Superior temporal gyrus (tissue), 1 donor: ENCODE measurements at regions not wholly inside any gene's neighbourhood (a gene's known extent, or its start where the extent isn't known, plus 50 kb on each side); places are given as distances from the start of the nearest gene placed in this dataset.
"Not testable (repeated sequence)": the region's sequence is repeated elsewhere in the genome, so short reads cannot be mapped to it uniquely, and the experiment has no call there.

Experiments used
- DNase-seq: peaks from one replicate; pipeline ENCODE4 v3.0.0-alpha.2; 2016; ENCODE audit errors: extremely low spot score

DNA sequence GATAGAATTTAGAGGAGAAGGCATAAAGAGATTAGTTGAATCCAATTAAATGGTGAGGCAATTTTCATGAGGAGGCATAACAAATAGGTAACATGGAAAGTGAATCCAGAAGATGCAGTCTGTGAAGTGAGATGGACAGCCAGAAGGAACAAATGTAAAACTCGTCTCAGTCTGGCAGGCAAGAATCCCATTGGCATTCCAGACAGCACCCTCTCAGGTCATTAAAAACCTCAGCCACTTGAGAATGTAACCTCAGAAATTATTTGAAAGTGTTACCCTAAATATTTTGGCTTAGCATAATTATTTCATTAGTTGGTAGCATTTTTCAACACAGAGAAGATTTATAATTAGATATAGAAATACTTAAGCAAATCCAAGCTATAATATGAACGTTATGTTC is 342.3 kb downstream of the LRRC3B start:
- DNase-seq: no peak

DNA sequence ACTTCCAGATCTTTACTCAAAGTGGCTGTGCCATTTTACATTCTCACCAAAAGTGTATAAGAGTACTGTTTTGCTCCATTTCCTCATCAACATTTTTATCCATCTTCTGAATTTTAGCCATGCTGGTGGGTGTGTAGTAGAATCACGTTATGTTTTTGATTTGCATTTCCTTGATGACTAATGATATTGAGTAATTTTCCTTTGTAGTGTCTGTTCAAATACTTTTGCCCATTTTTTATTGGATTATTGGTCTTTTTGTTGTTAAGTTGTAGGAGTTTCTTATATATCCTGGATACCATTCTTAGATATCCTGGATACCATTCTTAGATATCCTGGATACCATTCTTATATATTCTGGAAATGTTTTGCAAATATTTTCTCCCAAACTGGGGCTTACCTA is 344.9 kb downstream of the LRRC3B start:
- DNase-seq: no peak

DNA sequence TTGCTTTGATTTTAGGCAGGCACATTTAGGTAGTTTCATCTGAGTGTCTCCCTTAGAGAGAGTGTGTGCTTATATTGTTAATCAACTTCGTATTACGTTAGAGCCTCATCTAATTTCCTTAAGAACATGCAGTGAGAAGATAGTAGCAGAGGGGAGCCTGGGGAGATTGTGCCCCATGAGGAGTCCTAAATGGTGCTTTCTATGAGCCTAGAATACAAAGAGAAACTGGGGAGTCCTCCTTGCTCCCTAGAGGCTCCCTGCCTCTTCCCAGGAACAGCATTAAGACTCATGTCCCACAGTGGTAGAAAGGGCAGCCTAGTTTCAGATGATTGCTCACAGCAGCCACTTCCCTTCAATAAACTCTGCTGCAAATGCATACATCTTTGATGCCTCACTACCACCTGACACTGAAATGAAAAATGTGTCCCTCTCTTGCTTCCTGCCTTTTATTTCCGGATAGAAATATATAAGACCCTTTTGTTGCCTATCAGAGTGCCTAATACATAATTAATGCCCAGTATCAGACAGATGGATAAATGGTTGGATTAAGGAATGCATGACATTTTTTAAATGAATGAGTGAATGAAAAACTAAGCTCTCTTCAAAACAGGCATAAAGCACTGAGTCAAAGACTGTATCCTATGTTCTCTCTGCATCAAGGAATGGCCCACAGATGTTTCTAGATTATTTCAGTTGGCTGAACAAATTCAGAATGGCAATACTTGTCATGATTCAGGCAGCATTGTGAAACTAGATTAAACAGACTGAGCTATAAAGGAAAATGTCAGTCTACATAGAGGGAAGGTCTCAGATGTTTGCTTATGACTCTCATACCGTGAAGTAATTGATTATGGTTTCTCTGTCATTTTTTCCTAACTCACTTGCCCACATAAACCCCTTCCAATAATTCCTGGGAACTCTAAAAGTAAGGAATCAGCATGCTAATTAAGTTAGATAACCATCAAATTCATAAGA is 362.1 kb downstream of the LRRC3B start:
- no peak for DNase-seq

- no peak for DNase-seq
These were observed 366.5 kb downstream of the LRRC3B start for GRCh38 chr3:26989037-26989436.

- no peak for DNase-seq
These were observed 372.0 kb downstream of the NEK10 start for GRCh38 chr3:26997226-26997625.

GRCh38 chr3:27010834-27011233 is 358.3 kb downstream of the NEK10 start:
- DNase-seq: no peak

DNA sequence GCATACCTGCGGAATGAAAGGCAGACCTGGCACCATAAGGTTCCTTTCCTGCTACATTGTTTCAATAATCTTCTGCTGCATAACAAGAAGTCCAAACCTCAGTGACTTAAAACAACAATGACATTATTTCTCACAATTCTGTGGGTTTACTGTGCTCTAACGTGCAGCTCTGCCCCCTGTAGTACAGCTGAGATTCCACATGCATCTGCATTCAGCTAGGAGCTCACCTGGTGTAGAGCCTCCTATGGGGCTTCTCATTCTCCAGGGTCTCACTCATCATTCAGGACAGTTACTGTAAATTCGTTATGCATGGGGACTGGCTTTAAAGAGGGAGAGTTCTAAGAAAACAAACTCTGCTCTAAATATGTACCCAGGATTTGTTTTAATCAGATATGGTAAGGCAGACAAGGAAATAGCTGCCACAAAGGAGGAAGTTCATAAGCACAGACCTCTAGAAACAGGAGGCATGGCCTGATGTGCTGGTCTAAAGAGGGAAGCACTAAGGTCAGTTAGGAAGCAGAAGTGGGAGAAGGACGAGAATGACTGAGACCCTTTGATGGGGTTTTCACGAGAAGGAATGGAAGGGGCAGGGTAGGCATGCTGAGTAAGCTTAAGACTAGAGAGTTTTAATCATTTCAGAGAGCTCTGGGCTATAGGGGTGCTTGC is 347.0 kb downstream of the NEK10 start:
- DNase-seq: no peak

- no peak for DNase-seq
These were observed 344.7 kb downstream of the NEK10 start for GRCh38 chr3:27024493-27024892.

GRCh38 chr3:27025718-27026117 is 343.5 kb downstream of the NEK10 start:
- DNase-seq: no peak

GRCh38 chr3:27031476-27031875 is 337.7 kb downstream of the NEK10 start:
- no peak for DNase-seq

DNA sequence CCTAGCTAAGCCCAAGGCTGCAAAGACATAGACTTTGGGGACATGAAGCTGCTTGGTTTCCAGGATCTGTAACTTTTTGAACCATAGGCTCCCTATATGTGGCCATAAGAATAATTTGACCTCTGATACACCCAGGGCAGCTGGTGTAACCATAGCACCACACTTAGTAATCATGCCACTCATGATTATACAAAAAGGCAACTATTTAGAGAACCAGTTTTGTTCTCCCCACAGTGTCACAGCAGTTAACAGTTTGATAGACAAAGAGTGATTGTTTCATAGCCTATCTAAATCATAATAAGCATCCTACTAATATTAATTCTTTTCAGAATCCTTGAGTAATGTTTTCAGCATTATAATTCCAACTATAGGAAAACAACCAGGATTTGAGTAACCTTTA is 334.9 kb downstream of the NEK10 start:
- DNase-seq: peak; percentile 12

DNA sequence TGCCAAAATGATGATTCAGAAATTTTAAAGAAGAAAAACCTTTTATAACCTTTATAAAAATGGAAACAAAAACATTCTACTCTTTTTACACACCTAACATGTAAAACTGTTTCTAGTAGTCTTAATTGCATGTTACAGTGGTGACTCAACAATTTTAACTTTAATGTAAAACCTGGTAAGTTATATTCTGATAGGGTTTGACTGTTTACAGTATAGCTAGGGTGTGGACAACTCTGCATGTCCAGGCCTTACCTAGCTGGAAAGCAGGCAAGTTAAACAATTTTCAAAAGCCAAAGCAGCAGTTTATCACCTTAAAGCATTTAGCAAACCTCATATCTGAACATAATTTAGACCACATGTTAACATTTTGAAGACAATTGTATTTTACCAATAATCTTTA is 328.5 kb downstream of the NEK10 start:
- no peak for DNase-seq

DNA sequence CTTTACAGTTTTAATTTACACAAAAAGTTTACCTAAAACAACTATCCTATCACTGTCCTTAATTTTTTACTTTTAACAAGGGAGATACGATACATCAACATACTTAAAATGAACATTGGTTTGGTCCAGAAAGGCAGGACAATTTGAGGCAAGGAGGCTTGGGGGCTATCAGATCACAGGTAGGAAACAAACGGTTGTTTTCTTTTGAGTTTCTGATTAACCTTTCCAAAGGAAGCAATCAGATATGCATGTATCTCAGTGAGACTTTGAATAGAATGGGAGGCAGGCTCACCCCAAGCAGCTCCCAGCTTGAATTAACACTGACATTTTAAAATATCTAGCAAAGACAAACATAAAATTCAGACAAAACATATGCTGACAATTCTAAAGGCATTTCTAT is 326.6 kb downstream of the NEK10 start:
- not testable (repeated sequence) for DNase-seq

- no peak for DNase-seq
These were observed 325.7 kb downstream of the NEK10 start for GRCh38 chr3:27043328-27043955.

DNA sequence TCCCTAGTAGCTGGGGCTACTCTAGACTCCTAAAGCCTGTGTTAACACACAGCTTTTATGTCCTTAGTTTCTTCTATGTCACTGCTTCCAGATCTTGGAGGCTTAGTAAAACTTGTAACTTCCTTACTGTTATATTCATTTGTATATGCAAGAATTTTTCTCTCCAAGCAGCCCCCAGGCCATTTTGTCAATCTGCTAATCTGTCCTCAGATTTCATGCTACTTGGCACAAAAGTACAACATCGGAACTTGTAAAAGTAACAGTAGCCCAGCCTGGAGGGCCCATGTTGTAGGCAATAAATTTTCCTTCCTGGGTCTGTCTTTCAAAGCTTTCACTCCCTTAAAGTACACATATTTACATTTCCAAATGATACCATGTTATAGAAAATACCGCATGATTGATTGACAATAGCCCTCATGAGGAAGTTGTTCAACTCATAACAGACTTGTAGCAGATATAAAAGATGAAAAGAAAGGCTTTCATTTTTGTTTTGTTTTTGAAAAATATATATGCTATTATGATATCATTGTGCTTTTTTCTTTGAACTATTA is 324.2 kb downstream of the NEK10 start:
- no peak for DNase-seq

DNA sequence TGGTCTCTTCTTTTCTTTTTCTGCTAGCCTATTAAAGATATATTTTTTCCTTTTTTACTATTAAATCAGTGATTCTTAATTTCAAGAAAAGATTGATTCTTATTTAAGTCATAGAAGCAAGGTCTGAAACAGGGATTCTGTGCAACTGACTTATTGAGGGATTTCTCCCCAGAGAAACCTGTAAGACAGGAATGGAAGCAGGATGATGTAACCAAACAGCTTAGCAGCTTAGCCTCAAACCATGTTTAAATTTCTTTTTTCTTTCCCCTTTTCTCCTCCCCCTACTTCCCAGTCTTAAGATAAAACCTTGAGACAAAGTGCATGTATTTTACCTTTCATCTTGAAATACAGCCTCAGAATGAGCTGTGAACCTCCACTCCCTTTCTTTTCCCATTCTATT is 322.8 kb downstream of the NEK10 start:
- no peak for DNase-seq

- DNase-seq: no peak
These were observed 319.4 kb downstream of the NEK10 start for GRCh38 chr3:27049792-27050191.

GRCh38 chr3:27051527-27051926 is 317.7 kb downstream of the NEK10 start:
- DNase-seq: not testable (repeated sequence)

DNA sequence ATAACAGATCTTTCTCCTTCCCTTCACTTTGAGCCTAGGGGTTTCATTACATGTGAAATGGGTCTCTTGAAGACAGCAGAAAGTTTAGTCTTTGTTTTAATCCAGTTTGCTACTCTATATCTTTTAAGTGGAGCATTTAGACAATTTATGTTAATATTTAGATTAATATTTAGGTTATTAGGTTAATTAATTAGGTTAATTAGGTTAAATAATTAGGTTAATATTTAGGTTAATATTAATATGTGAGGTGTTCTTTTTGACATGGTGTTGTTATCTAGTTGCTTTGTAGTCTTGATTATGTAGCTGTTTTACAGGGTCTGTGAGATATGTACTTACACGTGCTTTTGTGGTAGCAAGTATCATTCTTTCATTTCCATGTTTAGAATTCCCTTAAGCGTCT is 312.9 kb downstream of the NEK10 start:
- DNase-seq: no peak

- DNase-seq: no peak
These were observed 309.7 kb downstream of the NEK10 start for GRCh38 chr3:27059489-27059888.
